NCI-H82 (cell line): ENCODE measurements at regions not wholly inside any gene's neighbourhood (a gene's known extent, or its start where the extent isn't known, plus 50 kb on each side); places are given as distances from the start of the nearest gene placed in this dataset.
"Not testable (repeated sequence)": the region's sequence is repeated elsewhere in the genome, so short reads cannot be mapped to it uniquely, and the experiment has no call there.

Source experiments
- DNase-seq: peaks from one replicate; lab custom pipeline; 2025; lab: John Stamatoyannopoulos, UW

- no peak for DNase-seq
Measured at GRCh38 chr5:108587821-108588220, 159.9 kb upstream of the FER start.

GRCh38 chr5:108581026-108581425 is 166.7 kb upstream of the FER start:
- DNase-seq = no peak

- peak; percentile 20 for DNase-seq
Measured at GRCh38 chr5:108579236-108579635, 168.5 kb upstream of the FER start.

- DNase-seq = no peak
Measured at GRCh38 chr5:108578791-108579190, 168.9 kb upstream of the FER start.

GRCh38 chr5:108567429-108567828 is 180.3 kb upstream of the FER start:
- no peak for DNase-seq

GRCh38 chr5:108564441-108564840 is 182.5 kb upstream of the FBXL17 start:
- DNase-seq = no peak

GRCh38 chr5:108562205-108562454 is 180.2 kb upstream of the FBXL17 start:
- DNase-seq = no peak

- no peak for DNase-seq
Measured at GRCh38 chr5:108561416-108562204, 179.7 kb upstream of the FBXL17 start.

GRCh38 chr5:108560581-108560980 is 178.7 kb upstream of the FBXL17 start:
- DNase-seq = no peak

GRCh38 chr5:108560166-108560565 is 178.3 kb upstream of the FBXL17 start:
- no peak for DNase-seq

- not testable (repeated sequence) for DNase-seq
Measured at GRCh38 chr5:108558840-108559239, 176.9 kb upstream of the FBXL17 start.

GRCh38 chr5:108558142-108558541 is 176.2 kb upstream of the FBXL17 start:
- not testable (repeated sequence) for DNase-seq

- DNase-seq = no peak
Measured at GRCh38 chr5:108557686-108558085, 175.8 kb upstream of the FBXL17 start.

- DNase-seq = no peak
Measured at GRCh38 chr5:108556441-108557145, 174.7 kb upstream of the FBXL17 start.

- DNase-seq = no peak
Measured at GRCh38 chr5:108548684-108549596, 167.0 kb upstream of the FBXL17 start.

- DNase-seq = no peak
Measured at GRCh38 chr5:108546939-108547338, 165.0 kb upstream of the FBXL17 start.

GRCh38 chr5:108545301-108545700 is 163.4 kb upstream of the FBXL17 start:
- no peak for DNase-seq

- DNase-seq = peak; percentile 6
Measured at GRCh38 chr5:108543486-108543885, 161.6 kb upstream of the FBXL17 start.

GRCh38 chr5:108541836-108542235 is 159.9 kb upstream of the FBXL17 start:
- DNase-seq = no peak

- DNase-seq = no peak
Measured at GRCh38 chr5:108536321-108536720, 154.4 kb upstream of the FBXL17 start.

GRCh38 chr5:108532129-108532445 is 150.2 kb upstream of the FBXL17 start:
- not testable (repeated sequence) for DNase-seq

- no peak for DNase-seq
Measured at GRCh38 chr5:108531367-108532128, 149.7 kb upstream of the FBXL17 start.
